ENCODE measurements at regions not wholly inside any gene's neighbourhood (a gene's known extent, or its start where the extent isn't known, plus 50 kb on each side); places are given as distances from the start of the nearest gene placed in this dataset.

DNA sequence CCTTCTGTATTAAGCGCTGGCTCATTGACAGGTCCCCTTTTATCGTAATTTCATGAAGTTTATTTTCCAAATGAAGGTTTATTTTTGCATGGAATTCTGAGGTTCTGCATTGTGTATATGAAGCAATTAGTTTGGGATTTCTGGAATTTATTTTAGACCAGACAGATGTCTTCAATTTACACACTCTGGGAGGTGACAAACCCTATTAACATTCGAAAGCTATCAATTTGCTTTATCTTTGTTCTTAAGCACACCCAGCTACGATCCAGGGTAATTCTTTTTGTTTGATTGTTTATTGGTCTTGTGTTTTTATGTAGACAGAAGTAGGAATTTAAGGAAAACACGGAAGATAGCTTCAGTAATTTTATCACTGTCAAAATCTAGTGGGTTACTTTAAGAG is 264.6 kb downstream of the HS3ST3A1 start:
- TF ChIP-seq EZH2 (IDR thresholded peaks at IDR 0.05; ENCODE audit: insufficient read depth, poor library complexity, severe bottlenecking) (no peak), EZH2phosphoT487 (IDR thresholded peaks at IDR 0.05; ENCODE audit: insufficient read depth, low read depth) (no peak)

All from GM23248 (cell line).